RWPE1 (cell line): ENCODE measurements at regions not wholly inside any gene's neighbourhood (a gene's known extent, or its start where the extent isn't known, plus 50 kb on each side); places are given as distances from the start of the nearest gene placed in this dataset.
A peak's percentile ranks its signal among the peaks of the same experiment; 100 is the strongest.

Experiments used
- CTCF ChIA-PET: fragments of 350-600 bp; sonication (Branson Sonifier 250); formaldehyde crosslinking; extraction: SDS; loops from one replicate; lab custom pipeline; 2021; lab: Yijun Ruan, JAX
- POLR2A ChIA-PET: fragments of 400-600 bp; formaldehyde crosslinking; extraction: SDS; loops from one replicate; lab custom pipeline; 2020; ENCODE audit warnings: antibody characterized with exemption; ENCODE audit not compliant: low non-redundant PET; lab: Yijun Ruan, JAX
- DNase-seq: peaks from one replicate; pipeline ENCODE4 v3.0.0; 2012; ENCODE audit warnings: low spot score
- H3K27ac ChIP-seq: fragments of 450-650 bp; 2 replicates; pipeline ENCODE4 v1.5.1; 2017
- TF ChIP-seq, protein P1 (sequence below): fragments of 450-650 bp; conservative IDR thresholded peaks from 2 replicates; pipeline ENCODE4 v1.5.1; 2017; ENCODE audit warnings: low read depth, mild to moderate bottlenecking

GRCh38 chr1:102615896-102616295 lies 492.4 kb downstream of the COL11A1 start:
- ChIA-PET CTCF (no interaction called here), POLR2A (no interaction called here)
- no peak for DNase-seq
- TF ChIP-seq, protein P1, sequence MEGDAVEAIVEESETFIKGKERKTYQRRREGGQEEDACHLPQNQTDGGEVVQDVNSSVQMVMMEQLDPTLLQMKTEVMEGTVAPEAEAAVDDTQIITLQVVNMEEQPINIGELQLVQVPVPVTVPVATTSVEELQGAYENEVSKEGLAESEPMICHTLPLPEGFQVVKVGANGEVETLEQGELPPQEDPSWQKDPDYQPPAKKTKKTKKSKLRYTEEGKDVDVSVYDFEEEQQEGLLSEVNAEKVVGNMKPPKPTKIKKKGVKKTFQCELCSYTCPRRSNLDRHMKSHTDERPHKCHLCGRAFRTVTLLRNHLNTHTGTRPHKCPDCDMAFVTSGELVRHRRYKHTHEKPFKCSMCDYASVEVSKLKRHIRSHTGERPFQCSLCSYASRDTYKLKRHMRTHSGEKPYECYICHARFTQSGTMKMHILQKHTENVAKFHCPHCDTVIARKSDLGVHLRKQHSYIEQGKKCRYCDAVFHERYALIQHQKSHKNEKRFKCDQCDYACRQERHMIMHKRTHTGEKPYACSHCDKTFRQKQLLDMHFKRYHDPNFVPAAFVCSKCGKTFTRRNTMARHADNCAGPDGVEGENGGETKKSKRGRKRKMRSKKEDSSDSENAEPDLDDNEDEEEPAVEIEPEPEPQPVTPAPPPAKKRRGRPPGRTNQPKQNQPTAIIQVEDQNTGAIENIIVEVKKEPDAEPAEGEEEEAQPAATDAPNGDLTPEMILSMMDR, result no peak
- H3K27ac ChIP-seq, result no peak overlapping the region

DNA sequence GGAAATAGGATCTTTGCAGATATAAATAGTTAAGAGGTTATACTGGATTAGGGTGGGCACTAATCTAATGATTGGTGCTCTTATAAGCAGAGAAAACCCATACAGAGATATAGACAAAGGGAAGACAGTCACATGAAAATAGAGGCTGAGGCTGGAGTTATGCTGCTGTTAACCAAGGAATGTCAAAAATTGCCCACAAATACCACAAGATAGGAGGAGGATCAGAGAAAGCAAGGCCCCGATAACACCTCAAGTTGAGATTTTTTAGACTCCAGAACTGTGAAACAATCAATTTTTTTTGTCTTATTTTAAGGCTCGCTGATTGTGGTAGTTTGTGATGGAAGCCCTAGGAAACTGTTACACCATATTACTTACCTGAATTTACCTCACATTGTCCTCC lies 513.2 kb downstream of the COL11A1 start:
- TF ChIP-seq, protein P1, result no peak
- ChIA-PET POLR2A (no interaction called here), CTCF (no interaction called here)
- H3K27ac ChIP-seq, result no peak overlapping the region
- no peak for DNase-seq

DNA sequence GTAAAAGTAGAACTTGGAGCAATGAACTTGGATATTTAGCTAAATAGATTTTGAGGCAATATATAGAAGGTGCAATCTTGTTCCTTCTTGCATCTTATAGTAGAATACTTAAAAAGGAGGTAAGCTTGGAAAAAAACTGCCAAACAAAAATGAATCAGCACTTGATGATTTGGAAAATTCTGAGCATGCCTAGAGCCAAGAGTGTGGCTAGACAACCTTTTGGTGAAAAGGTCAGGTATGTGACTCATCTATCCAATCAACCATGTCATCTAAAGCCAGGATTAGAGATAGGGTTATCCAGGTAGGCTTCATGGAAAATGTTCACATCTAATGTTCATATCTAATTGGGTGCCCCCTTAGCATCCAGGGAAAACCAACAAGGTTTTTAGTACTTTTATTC lies 515.0 kb downstream of the COL11A1 start:
- ChIA-PET POLR2A (no interaction called here), CTCF (no interaction called here)
- DNase-seq, result peak; percentile 6
- TF ChIP-seq, protein P1, result no peak
- no peak overlapping the region for H3K27ac ChIP-seq

DNA sequence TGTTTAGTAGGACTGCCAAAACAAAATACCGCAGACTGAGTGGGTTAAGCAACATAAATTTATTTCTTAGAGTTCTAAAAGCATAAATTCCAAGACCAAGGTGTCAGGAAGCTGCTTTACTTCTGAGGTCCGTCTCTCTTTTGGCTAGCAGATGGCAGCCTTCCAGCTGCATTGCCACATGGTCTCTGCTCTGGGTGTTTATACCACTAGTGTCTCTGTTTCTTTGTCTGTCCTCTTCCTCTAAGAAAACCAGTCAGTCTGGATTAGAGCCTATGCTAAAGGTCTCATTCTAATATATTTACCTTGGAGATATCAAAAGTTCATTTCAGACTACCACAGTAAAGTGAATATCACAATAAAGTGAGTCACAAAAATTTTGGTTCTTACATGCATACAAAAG lies 519.8 kb downstream of the COL11A1 start:
- POLR2A ChIA-PET, result no interaction called here
- CTCF ChIA-PET, result no interaction called here
- H3K27ac ChIP-seq, result no peak overlapping the region
- no peak for DNase-seq
- TF ChIP-seq, protein P1, result no peak

GRCh38 chr1:102586022-102586421 lies 522.3 kb downstream of the COL11A1 start:
- CTCF ChIA-PET, result interaction anchor here (0.6 to 0.9 kb wide), 2 partner anchors 26 to 321 kb away, joined by 3 read pairs; no protein-coding TSS in a partner anchor
- no peak for DNase-seq
- POLR2A ChIA-PET, result no interaction called here
- no peak overlapping the region for H3K27ac ChIP-seq
- TF ChIP-seq, protein P1, result no peak

DNA sequence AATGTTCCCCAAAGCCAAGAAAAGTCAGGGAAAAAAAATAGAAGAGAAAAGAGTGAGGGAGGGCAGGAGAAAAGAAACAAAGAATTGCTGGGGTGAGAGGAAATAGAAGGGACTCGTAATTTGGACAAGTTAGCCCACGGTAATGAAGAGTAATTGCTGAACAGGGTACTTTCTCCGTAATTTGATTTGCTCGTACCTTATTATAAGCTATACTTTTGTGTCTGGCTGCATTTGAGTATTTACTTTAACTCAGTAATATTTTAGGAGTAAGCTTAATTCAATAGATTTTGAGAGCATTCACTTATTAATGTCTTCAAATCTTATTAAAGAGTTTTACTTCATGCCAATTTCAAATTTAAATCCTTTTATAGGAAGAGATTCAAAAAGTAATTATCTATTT lies 527.5 kb downstream of the COL11A1 start:
- H3K27ac ChIP-seq, result no peak overlapping the region
- TF ChIP-seq, protein P1, result no peak
- no peak for DNase-seq
- CTCF ChIA-PET, result interaction anchor here (0.7 kb wide), 1 partner anchor 12 kb away, joined by 4 read pairs; no protein-coding TSS in a partner anchor
- POLR2A ChIA-PET, result no interaction called here

DNA sequence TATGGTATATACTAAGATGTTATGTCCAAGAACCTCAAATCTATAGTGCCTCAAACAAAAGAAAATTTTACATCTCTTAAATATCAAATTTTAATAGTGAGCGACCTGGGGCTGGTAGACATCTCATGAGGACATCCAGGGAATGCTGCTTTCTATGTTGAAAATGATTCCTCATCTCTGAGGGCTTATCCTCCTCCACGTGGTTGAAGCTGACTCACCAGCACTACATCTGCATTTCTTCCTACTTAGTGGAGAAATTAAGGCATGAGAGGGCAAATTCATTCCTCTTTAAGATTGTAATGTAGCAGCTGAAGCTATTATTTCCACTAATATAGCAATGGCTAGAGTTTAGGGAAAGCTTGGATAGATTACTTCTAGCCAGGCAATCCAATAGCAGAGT lies 529.5 kb downstream of the COL11A1 start:
- no peak overlapping the region for H3K27ac ChIP-seq
- DNase-seq, result no peak
- TF ChIP-seq, protein P1, result no peak
- ChIA-PET CTCF (no interaction called here), POLR2A (no interaction called here)
